Natural killer cell (primary cell): ENCODE measurements at regions not wholly inside any gene's neighbourhood (a gene's known extent, or its start where the extent isn't known, plus 50 kb on each side); places are given as distances from the start of the nearest gene placed in this dataset.

Experiments
- ATAC-seq, 3 donors: fragments of 150-1000 bp in 2 of 3; fragments of 200-7000 bp in 1 of 3; cut with Tn5 transposase; 1 replicate in 1 of 3; 2 replicates in 2 of 3; pipeline ENCODE4 v1.10.0; 2021; ENCODE audit warnings: mild to moderate bottlenecking in 2 of 3, moderate library complexity in 2 of 3
- DNase-seq, 2 donors: peaks; one replicate each; pipeline versions ENCODE4 v3.0.0 to v3.0.0-alpha.2; 2013 to 2021; ENCODE audit warnings: mixed read lengths in 1 of 2
- H3K27ac ChIP-seq: one replicate; pipeline ENCODE4 v1.5.1; 2013; ENCODE audit warnings: mild to moderate bottlenecking, low read length
- H3K27me3 ChIP-seq: one replicate; pipeline ENCODE4 v1.6.1; 2013; ENCODE audit warnings: low read length; ENCODE audit not compliant: control insufficient read depth, insufficient read depth
- H3K36me3 ChIP-seq: one replicate; pipeline ENCODE4 v1.6.1; 2013; ENCODE audit warnings: low read length; ENCODE audit not compliant: control insufficient read depth, insufficient read depth
- H3K4me1 ChIP-seq: one replicate; pipeline ENCODE4 v1.6.1; 2013; ENCODE audit warnings: low read length; ENCODE audit not compliant: control insufficient read depth, insufficient read depth
- H3K4me3 ChIP-seq: one replicate; pipeline ENCODE4 v1.5.1; 2013; ENCODE audit warnings: low read length
- H3K9me3 ChIP-seq: one replicate; pipeline ENCODE4 v1.6.1; 2013; ENCODE audit warnings: low read length; ENCODE audit not compliant: control insufficient read depth, insufficient read depth
- H3K27ac Mint-ChIP-seq, 2 donors: one replicate each; pipeline ENCODE4 v1.8.0; 2022; ENCODE audit warnings: mild to moderate bottlenecking in 2 of 2, mixed read lengths in 2 of 2, moderate library complexity in 1 of 2
- H3K27me3 Mint-ChIP-seq, 2 donors: one replicate each; pipeline ENCODE4 v1.8.0; 2022; ENCODE audit warnings: low read depth in 2 of 2, mixed read lengths in 2 of 2
- H3K36me3 Mint-ChIP-seq: one replicate; pipeline ENCODE4 v1.8.0; 2022; ENCODE audit warnings: mixed read lengths
- H3K4me1 Mint-ChIP-seq, 2 donors: one replicate each; pipeline ENCODE4 v1.8.0; 2022; ENCODE audit warnings: mixed read lengths in 2 of 2
- H3K4me3 Mint-ChIP-seq: one replicate; pipeline ENCODE4 v1.8.0; 2022; ENCODE audit warnings: mild to moderate bottlenecking, moderate library complexity, mixed read lengths
- H3K9me3 Mint-ChIP-seq, 2 donors: one replicate each; pipeline ENCODE4 v1.8.0; 2022; ENCODE audit warnings: mixed read lengths in 2 of 2
- WGBS: methylation state at CpG from one replicate; pipeline ENCODE4 v1.1.7; 2013; ENCODE audit warnings: missing lambda C conversion rate; ENCODE audit not compliant: insufficient coverage; 5-methylcytosine and 5-hydroxymethylcytosine counted together
- intact Hi-C: fragments of 100-400 bp; cut with micrococcal nuclease; formaldehyde crosslinking; loops from one replicate; pipeline ENCODE4 v1.14.2; 2022
- TF ChIP-seq, protein P1 (sequence below): fragments of 200-600 bp; IDR thresholded peaks from one replicate; pipeline ENCODE4 v1.8.0; 2022; ENCODE audit warnings: antibody characterized with exemption

DNA sequence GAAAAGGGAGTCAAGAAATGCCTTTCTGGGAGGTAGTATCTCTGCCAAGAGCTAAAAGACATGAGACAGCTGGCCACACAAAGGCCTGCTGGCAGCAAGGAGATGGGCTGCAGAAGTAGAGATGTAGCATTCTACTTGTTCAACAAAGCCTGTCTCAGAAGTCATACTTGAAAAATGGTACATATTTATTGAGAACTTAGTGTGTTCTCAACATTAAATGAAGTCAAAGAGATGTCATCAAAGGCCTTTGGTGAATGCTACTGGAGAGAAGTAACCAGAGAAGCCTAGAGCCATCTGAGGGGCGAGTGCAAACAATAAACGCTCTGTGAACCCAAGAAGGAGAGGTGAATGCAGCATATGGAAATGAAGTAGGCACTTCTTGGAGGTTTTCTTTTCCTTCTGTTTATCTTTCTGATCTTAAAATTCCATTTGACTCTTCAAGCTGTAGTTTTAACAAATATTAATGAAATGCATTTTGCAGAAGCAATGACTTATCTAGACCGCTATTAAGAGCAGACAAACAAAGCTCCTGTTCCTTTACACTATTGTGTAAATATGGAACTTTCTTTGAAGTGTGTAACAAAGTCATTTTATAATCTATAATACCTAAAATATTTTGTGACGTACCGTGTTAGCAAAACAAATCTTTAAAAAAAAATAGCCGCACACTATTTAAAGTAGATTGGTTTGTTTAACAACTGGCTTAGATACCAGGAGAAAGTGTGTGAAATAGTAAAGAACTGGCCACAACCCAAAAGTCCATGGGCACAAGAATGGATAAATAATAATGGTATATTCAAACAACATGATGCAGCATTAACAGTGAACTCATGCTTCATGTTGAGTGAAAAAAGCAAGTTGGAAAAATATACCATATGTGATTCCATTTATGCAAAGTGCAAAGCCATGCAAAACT, 70.2 kb downstream of the ZNF608 start:
- 96% methylated on average over 3 of the region's 6 CpGs for WGBS
- no peak overlapping the region for H3K27ac ChIP-seq
- Mint-ChIP-seq H3K4me1 (no peaks in the 10 kb centered on the region), H3K9me3 (no peaks in the 10 kb centered on the region), H3K27ac (no peak overlapping the region), H3K27me3 (peaks cover 8 to 36% of the 10 kb centered on the region in 2 donors), H3K36me3 (no peaks in the 10 kb centered on the region), H3K4me3 (no peak overlapping the region)
- intact Hi-C loops: no loop called here
- H3K36me3 ChIP-seq: no peaks in the 10 kb centered on the region
- ATAC-seq (no peak), DNase-seq (no peak)
- no peaks in the 10 kb centered on the region for H3K9me3 ChIP-seq
- H3K4me1 ChIP-seq: no peaks in the 10 kb centered on the region
- H3K4me3 ChIP-seq: no peak overlapping the region
- TF ChIP-seq, protein P1, sequence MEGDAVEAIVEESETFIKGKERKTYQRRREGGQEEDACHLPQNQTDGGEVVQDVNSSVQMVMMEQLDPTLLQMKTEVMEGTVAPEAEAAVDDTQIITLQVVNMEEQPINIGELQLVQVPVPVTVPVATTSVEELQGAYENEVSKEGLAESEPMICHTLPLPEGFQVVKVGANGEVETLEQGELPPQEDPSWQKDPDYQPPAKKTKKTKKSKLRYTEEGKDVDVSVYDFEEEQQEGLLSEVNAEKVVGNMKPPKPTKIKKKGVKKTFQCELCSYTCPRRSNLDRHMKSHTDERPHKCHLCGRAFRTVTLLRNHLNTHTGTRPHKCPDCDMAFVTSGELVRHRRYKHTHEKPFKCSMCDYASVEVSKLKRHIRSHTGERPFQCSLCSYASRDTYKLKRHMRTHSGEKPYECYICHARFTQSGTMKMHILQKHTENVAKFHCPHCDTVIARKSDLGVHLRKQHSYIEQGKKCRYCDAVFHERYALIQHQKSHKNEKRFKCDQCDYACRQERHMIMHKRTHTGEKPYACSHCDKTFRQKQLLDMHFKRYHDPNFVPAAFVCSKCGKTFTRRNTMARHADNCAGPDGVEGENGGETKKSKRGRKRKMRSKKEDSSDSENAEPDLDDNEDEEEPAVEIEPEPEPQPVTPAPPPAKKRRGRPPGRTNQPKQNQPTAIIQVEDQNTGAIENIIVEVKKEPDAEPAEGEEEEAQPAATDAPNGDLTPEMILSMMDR: no peak
- no peaks in the 10 kb centered on the region for H3K27me3 ChIP-seq

DNA sequence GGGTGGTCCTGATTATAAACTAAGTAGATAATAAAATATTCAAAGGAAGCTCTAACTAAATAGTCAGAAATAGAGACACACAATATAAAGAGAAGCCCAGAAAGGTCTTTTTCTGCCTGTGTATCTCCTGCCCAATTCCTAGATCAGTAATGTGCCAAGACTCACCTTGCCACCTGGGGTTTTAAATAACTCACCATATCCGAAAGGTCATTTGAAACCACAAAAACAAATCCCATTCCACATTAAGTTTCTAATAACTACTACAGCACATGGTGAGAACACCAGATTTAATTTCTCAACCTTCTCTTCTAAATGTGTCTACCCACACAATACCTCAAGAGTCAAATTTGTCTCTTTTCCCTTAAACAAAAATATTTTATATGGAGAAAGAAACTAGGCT, 75.2 kb downstream of the ZNF608 start:
- Mint-ChIP-seq H3K4me1 (no peaks in the 10 kb centered on the region), H3K9me3 (no peaks in the 10 kb centered on the region), H3K27ac (no peak overlapping the region), H3K4me3 (no peak overlapping the region), H3K27me3 (peaks cover 10 to 28% of the 10 kb centered on the region in 2 donors), H3K36me3 (no peaks in the 10 kb centered on the region)
- intact Hi-C loops: no loop called here
- DNase-seq: no peak
- WGBS: 93% methylated on average over 1 of the region's 1 CpG
- H3K36me3 ChIP-seq: no peaks in the 10 kb centered on the region
- H3K27ac ChIP-seq: no peak overlapping the region
- no peaks in the 10 kb centered on the region for H3K27me3 ChIP-seq
- TF ChIP-seq, protein P1: no peak
- no peaks in the 10 kb centered on the region for H3K4me1 ChIP-seq
- no peak overlapping the region for H3K4me3 ChIP-seq
- H3K9me3 ChIP-seq: no peaks in the 10 kb centered on the region
- ATAC-seq: no peak

DNA sequence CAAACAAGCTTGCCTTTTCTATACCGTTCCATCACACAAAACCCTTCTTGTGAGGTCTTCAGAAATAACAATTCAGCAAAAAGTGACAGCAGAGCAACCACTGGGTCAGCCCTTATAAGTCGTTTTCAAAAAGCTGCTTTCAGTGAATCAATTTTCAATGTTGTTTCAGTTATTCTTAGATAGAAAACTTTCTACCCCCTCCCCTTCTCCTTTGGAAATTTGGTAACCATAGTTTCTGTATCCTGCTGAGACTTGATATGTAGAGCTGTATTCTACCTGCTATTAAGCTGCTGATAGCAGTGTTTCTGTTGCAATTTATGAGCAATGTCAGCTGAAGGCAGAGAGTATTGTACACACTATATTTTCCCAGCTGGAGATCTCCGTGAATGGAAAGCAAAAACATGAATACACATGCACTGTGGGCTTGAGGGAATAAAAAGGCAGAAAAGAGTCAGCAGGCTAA, 75.7 kb downstream of the ZNF608 start:
- no peak overlapping the region for H3K4me3 Mint-ChIP-seq
- Histone ChIP-seq H3K27me3 (no peaks in the 10 kb centered on the region), H3K36me3 (no peaks in the 10 kb centered on the region), H3K27ac (no peak overlapping the region), H3K4me1 (no peaks in the 10 kb centered on the region), H3K9me3 (no peaks in the 10 kb centered on the region), H3K4me3 (no peak overlapping the region)
- intact Hi-C loops: no loop called here
- DNase-seq (no peak), ATAC-seq (no peak)
- H3K9me3 Mint-ChIP-seq: no peaks in the 10 kb centered on the region
- TF ChIP-seq, protein P1: no peak
- WGBS: 100% methylated on average over 1 of the region's 3 CpGs
- H3K4me1 Mint-ChIP-seq: no peaks in the 10 kb centered on the region
- no peak overlapping the region for H3K27ac Mint-ChIP-seq
- H3K36me3 Mint-ChIP-seq: no peaks in the 10 kb centered on the region
- H3K27me3 Mint-ChIP-seq: peaks cover 10 to 28% of the 10 kb centered on the region in 2 donors
